GM03348 (cell line): ENCODE measurements at regions not wholly inside any gene's neighbourhood (a gene's known extent, or its start where the extent isn't known, plus 50 kb on each side); places are given as distances from the start of the nearest gene placed in this dataset.

Experiments used
- DNase-seq: peaks from one replicate; pipeline ENCODE4 v3.0.0; 2012; ENCODE audit warnings: low spot score

GRCh38 chr2:120440521-120441350 lies 94.8 kb downstream of the INHBB start:
- no peak for DNase-seq

GRCh38 chr2:120441351-120441700 lies 95.4 kb downstream of the INHBB start:
- no peak for DNase-seq

GRCh38 chr2:120441744-120442471 lies 96.0 kb downstream of the INHBB start:
- DNase-seq, result peak; percentile 60

GRCh38 chr2:120442541-120442922 lies 96.6 kb downstream of the INHBB start:
- no peak for DNase-seq

GRCh38 chr2:120442923-120443571 lies 97.1 kb downstream of the INHBB start:
- no peak for DNase-seq

GRCh38 chr2:120443946-120444345 lies 98.0 kb downstream of the INHBB start:
- no peak for DNase-seq

GRCh38 chr2:120444691-120445240 lies 98.8 kb downstream of the INHBB start:
- no peak for DNase-seq

GRCh38 chr2:120445449-120446143 lies 99.7 kb downstream of the INHBB start:
- no peak for DNase-seq

GRCh38 chr2:120446236-120447126 lies 100.5 kb downstream of the INHBB start:
- no peak for DNase-seq

- DNase-seq, result no peak
These were observed 101.3 kb downstream of the INHBB start for GRCh38 chr2:120447127-120447785.

- DNase-seq, result no peak
These were observed 102.5 kb downstream of the INHBB start for GRCh38 chr2:120448436-120448835.

- DNase-seq, result no peak
These were observed 103.2 kb downstream of the INHBB start for GRCh38 chr2:120448961-120449810.

- DNase-seq, result no peak
These were observed 104.4 kb downstream of the INHBB start for GRCh38 chr2:120450196-120450820.

GRCh38 chr2:120451334-120451733 lies 105.4 kb downstream of the INHBB start:
- peak; percentile 53 for DNase-seq

- DNase-seq, result no peak
These were observed 106.2 kb downstream of the INHBB start for GRCh38 chr2:120452131-120452530.

- DNase-seq, result no peak
These were observed 107.2 kb downstream of the INHBB start for GRCh38 chr2:120452945-120453634.

GRCh38 chr2:120453635-120453998 lies 107.7 kb downstream of the INHBB start:
- DNase-seq, result peak; percentile 68

GRCh38 chr2:120454654-120455385 lies 108.9 kb downstream of the INHBB start:
- DNase-seq, result no peak
